Neural crest cell (in vitro differentiated cells): ENCODE measurements at regions not wholly inside any gene's neighbourhood (a gene's known extent, or its start where the extent isn't known, plus 50 kb on each side); places are given as distances from the start of the nearest gene placed in this dataset.

Experiments used
- DNase-seq: peaks from one replicate; pipeline ENCODE4 v3.0.0; 2021; ENCODE audit warnings: low read depth, mixed read lengths, low spot score
- H3K27ac Mint-ChIP-seq: one replicate; pipeline ENCODE4 v1.8.0; 2021; ENCODE audit warnings: mild to moderate bottlenecking, mixed read lengths; ENCODE audit not compliant: unreplicated experiment
- H3K27me3 Mint-ChIP-seq: 2 replicates; pipeline ENCODE4 v1.8.0; 2021; ENCODE audit warnings: low read depth, mild to moderate bottlenecking, mixed read lengths
- H3K36me3 Mint-ChIP-seq: 2 replicates; pipeline ENCODE4 v1.8.0; 2021; ENCODE audit warnings: low read depth, mild to moderate bottlenecking, mixed read lengths
- H3K4me1 Mint-ChIP-seq: 2 replicates; pipeline ENCODE4 v1.8.0; 2021; ENCODE audit warnings: mixed read lengths
- H3K4me3 Mint-ChIP-seq: one replicate; pipeline ENCODE4 v1.8.0; 2021; ENCODE audit warnings: mild to moderate bottlenecking, mixed read lengths
- H3K9me3 Mint-ChIP-seq: 2 replicates; pipeline ENCODE4 v1.8.0; 2021; ENCODE audit warnings: mixed read lengths
- CTCF ChIP-seq: fragments of 200-600 bp; sonication (generic); conservative IDR thresholded peaks from 2 replicates; pipeline ENCODE4 v1.5.0; 2021; ENCODE audit warnings: antibody characterized with exemption, mild to moderate bottlenecking

GRCh38 chr3:98979296-98979695 is 77.8 kb upstream of the DCBLD2 start:
- H3K4me1 Mint-ChIP-seq: peaks cover 43% of the 10 kb centered on the region
- H3K9me3 Mint-ChIP-seq: peaks cover 3% of the 10 kb centered on the region
- no peaks in the 10 kb centered on the region for H3K36me3 Mint-ChIP-seq
- DNase-seq: no peak
- no peak for TF ChIP-seq CTCF
- H3K27ac Mint-ChIP-seq: no peak overlapping the region
- H3K4me3 Mint-ChIP-seq: no peak overlapping the region
- H3K27me3 Mint-ChIP-seq: no peaks in the 10 kb centered on the region

- Mint-ChIP-seq H3K27me3 (no peaks in the 10 kb centered on the region), H3K4me1 (peaks cover 32% of the 10 kb centered on the region), H3K27ac (peak overlapping the region; percentile 37), H3K36me3 (no peaks in the 10 kb centered on the region), H3K9me3 (peaks cover 3% of the 10 kb centered on the region), H3K4me3 (no peak overlapping the region)
- no peak for DNase-seq
- TF ChIP-seq CTCF: no peak
These were observed 76.7 kb upstream of the DCBLD2 start for GRCh38 chr3:98978068-98978811.

- TF ChIP-seq CTCF: no peak
- Mint-ChIP-seq H3K4me3 (no peak overlapping the region), H3K9me3 (peaks cover 7% of the 10 kb centered on the region), H3K27me3 (no peaks in the 10 kb centered on the region), H3K4me1 (peaks cover 25% of the 10 kb centered on the region), H3K27ac (no peak overlapping the region), H3K36me3 (no peaks in the 10 kb centered on the region)
- DNase-seq: no peak
These were observed 76.0 kb upstream of the DCBLD2 start for GRCh38 chr3:98977520-98977919.

- no peak for TF ChIP-seq CTCF
- Mint-ChIP-seq H3K4me1 (peaks cover 10% of the 10 kb centered on the region), H3K9me3 (peaks cover 7% of the 10 kb centered on the region), H3K27me3 (no peaks in the 10 kb centered on the region), H3K27ac (no peak overlapping the region), H3K36me3 (no peaks in the 10 kb centered on the region), H3K4me3 (no peak overlapping the region)
- DNase-seq: no peak
These were observed 72.9 kb upstream of the DCBLD2 start for GRCh38 chr3:98974442-98974841.

GRCh38 chr3:98972720-98973119 is 71.2 kb upstream of the DCBLD2 start:
- H3K36me3 Mint-ChIP-seq: no peaks in the 10 kb centered on the region
- TF ChIP-seq CTCF: no peak
- no peak overlapping the region for H3K4me3 Mint-ChIP-seq
- H3K27ac Mint-ChIP-seq: no peak overlapping the region
- DNase-seq: no peak
- H3K9me3 Mint-ChIP-seq: peaks cover 7% of the 10 kb centered on the region
- H3K27me3 Mint-ChIP-seq: no peaks in the 10 kb centered on the region
- H3K4me1 Mint-ChIP-seq: peaks cover 7% of the 10 kb centered on the region
